Stimulated activated CD8-positive, alpha-beta memory T cell treated with anti-CD3 and anti-CD28 coated beads, Interleukin-2, amount 100 ng/mL, for 1 hour (primary cell): ENCODE measurements at regions not wholly inside any gene's neighbourhood (a gene's known extent, or its start where the extent isn't known, plus 50 kb on each side); places are given as distances from the start of the nearest gene placed in this dataset.
"Not testable (repeated sequence)": the region's sequence is repeated elsewhere in the genome, so short reads cannot be mapped to it uniquely, and the experiment has no call there.

ENCODE experiments used
- DNase-seq, 2 donors: peaks; one replicate each; pipeline ENCODE4 v3.0.0-alpha.2; 2020; ENCODE audit warnings: low read depth in 2 of 2

DNA sequence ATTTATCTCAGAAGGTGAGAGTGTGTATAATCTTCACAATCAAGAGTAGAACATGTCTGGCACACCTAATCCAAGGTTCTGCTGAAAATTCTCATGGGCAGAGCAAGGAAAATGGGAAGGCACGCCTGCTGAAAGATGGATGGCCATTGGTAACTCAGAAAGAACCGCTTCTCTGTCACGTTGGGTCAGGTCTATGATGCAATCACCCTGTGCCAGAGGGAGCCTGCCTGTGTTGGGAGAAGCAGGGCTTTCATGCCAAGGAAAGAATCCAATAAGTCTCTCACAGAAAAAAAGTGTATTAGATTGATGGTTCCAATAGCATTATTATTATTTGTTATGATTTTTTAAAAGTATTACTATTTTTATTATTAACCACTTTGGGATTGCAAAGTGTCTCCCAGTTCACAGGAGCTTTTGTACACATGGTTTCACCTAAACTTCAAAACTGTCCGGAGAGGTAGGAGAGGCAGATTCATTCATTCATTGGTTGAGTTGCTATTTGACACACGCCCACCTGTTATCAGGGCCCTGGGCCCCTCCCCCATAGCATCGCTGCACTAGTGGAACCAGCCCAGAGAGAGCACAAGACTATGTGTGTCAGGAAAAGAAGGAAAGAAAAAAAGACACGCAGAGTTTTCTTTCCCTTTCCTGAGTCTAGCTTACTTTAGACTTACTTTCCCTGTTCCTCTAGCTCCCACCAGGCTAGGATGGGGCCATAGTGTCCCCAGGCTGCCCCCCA, 324.6 kb downstream of the BCL2L11 start:
- not testable (repeated sequence) for DNase-seq

DNA sequence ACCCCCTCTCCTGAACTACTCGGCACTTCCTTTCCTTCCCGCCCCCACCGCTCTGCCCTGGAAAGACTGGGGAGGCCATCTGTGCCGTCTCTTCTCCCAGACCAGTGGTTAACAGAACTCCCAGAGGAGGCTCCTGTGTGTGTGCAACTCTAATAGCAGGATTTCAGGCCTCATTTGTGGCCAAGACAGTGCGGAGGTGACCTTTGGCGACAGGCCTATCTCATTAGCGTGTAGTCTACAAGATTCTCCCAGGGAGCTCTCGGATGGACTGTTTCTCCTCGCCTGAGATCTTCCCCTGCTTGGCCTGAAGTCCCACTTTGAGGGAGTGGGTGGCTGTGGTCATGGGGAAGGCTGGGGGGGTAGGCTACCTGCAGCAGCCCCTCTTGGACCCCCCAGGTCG, 325.2 kb downstream of the BCL2L11 start:
- DNase-seq: not testable (repeated sequence)

DNA sequence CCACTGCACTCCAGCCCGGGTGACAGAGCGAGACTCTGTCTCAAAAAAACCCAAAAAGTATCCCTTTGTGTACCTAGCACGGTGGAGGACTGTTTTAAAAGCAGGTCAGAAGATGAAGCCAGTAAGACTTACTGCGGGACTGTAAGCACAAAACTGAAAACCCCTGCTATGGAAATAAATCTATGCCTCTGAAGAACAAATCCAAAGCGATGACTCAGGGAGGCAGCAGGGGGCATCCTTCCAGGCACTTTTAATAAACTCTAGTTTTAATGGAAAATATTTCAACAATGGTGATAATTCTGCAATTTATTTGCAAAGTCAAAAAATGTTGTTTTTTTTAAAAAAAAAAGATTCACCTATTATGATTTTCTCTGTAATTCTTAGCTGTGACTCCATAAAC, 326.8 kb downstream of the BCL2L11 start:
- DNase-seq: not testable (repeated sequence)

DNA sequence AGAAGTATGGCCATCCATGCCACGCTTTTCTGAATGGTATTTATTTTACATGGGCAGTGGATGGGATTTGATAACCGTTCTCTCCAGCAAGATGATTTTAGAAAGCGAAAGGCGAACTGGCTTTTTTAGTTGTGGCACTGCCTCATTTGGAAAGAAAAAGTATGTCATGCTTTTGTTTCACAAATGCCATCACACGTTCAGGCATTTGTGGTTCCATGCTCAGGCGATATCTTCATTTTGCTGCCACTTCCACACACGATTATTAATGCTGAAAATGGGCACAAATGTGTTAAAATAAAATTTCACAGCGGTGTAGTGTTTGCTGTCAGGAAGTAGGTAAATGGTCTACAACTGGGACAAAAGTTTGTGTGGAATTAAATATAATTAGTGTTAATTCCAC, 328.1 kb downstream of the BCL2L11 start:
- DNase-seq: not testable (repeated sequence)

DNA sequence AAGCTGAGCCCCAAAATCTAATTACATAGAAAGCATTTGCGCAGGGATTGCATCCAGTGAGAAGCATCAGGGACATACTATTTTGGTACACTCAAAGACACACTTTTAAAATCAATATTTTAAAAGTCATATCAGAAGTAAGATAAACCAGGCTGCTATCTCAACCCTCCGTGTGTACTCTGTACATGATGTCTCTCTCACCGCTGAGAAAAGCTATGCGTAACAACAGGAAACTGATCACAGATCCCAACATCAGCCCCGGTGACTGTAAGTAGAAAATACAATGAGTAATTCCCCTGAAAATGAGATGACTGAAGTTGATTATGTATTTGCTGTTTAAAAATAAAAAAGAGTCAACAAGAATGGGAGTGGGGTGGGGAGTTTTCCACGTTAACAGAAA, 329.8 kb downstream of the BCL2L11 start:
- not testable (repeated sequence) for DNase-seq

DNA sequence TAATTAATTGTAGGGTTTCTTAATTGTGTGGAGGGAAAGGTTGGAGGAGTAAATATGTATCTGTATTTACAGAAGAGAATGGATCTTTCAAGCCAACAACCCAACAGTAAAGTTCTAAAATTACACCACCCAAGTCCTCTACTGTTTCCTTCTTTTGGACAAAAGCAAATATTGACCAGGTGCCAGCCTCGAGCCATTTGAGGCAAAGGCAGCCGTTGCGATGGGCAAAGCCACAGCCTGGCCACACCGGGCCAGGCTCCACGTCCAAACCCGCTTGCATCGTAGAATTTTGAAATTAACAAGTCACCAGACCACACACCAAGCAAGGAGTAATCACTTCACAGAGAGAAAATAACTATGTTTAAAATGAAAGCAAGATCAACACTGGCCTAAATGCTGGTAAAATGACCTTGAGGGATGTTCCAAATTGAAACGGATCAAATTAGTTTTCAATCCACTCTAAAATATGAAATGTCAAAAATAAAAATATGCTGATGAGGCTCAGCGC, 331.0 kb downstream of the BCL2L11 start:
- DNase-seq: not testable (repeated sequence)

DNA sequence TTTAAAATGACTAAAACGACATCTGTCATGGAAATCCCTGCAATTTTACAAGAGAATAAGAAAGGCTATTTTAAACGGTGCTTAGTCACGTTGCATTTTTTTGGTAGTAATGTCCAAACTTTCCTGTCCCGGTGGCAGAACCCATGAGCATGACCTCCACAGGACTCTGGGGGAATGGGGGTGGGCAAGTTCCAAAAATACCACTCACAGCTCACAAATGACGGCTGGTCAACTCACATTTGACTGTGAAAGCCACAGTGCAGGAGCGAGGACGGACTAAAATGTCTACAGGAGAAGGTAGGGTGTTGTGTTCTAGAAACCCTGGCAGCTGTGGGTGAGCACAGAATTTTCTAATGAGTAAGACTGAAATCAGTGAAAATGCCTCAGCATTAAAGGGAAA, 331.5 kb downstream of the BCL2L11 start:
- DNase-seq: not testable (repeated sequence)

DNA sequence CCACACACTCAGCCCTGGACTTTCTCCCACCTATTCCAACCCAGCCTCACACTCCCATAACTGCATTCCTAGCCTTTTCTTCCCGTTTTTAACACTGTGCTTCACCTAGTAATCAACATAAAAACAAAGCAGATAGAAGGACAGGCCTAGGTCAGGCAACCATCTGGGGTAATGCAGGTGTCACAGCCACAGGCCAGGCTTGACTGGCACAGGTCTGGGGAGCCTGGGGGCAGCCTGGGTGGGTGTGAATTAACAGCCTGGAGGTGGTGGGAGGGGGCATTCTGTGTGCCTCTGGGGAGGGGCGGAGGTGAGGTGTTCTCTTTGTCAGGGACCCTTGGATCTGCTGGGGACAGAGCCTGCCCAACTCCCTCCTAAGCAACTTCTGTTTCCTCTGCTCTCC, 332.6 kb downstream of the BCL2L11 start:
- not testable (repeated sequence) for DNase-seq

DNA sequence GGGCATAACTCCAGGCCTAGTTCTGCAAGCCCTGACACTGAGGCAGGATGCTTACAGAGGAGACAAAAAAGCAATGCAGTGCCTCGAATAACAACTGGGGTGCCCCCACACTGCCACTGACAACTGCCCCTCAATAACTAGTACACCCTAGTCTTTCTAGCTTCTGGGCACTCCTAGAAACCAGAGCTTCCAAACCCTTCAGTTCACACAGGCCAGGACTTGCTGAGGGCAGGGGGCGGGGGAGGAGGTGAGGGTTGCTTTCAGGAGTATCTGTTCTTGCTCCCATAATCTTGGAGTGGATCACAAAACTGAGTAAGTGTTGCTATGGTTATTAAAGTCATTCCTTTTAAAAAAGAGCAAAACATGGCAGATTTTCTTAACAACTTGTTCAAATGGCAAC, 333.1 kb downstream of the BCL2L11 start:
- DNase-seq: not testable (repeated sequence)

DNA sequence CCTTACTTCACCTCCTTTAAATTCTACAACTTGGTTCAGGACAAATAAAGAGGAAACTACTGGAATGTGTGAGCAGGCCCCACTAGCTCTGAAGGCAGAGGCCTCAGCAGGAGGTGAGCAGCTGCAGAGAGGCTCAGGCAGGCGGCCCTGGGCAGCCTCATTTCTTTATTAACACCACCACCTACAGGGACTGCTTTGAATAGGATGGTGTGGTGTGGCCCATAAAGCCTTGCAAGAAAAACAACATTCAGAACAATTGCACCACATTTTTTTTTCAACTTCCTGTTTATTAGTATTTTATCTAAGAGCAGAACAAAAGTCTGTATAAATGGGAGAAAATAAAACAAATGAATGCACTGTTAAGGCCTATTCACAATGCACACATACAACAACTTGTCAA, 333.7 kb downstream of the BCL2L11 start:
- DNase-seq: not testable (repeated sequence)

DNA sequence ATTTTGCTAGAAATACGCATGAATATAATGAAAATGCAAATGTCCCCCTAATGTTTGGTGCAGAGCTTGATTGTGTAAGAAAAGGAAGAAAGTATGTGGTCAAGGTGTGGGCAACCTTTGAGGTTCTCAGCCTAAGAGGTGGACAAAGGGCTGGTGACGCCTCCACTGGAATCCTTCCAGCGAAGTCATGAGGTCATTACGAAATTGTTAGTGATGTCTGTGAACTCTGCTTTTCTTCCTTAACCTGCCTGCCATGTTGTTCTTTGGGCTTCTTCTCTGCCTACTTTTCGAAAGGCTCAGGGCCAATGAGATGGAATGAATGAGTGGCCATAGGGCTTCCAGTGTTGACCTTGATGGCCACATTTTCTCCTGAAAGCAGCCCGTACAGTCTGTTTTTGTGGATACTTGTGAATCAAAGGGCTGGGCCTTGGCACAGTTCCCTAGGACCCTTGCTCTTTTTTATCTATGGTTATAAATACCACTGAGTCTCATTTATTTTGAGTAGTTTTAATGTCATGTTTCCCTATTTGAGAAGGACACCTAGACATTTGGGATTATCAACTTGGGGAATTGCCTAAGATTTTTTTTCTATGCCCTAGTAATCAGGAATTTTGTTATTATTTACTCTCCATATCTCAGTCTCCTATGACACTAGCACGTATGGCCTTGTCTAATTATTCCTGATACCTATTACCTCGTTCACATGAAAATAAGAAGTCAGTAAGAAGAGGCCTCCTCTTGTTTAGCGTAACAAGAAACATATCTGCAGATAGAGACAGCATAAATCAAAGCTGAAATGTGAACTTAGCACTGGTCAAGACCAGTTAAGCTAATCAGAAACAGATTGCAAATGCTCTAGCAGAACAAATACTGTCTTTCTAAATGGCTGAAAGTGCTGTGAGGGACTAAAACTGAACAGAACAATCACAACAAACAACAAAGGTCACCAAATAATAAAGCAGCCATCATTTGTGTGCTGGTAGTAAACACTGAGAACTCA, 334.6 kb downstream of the BCL2L11 start:
- DNase-seq: not testable (repeated sequence)

DNA sequence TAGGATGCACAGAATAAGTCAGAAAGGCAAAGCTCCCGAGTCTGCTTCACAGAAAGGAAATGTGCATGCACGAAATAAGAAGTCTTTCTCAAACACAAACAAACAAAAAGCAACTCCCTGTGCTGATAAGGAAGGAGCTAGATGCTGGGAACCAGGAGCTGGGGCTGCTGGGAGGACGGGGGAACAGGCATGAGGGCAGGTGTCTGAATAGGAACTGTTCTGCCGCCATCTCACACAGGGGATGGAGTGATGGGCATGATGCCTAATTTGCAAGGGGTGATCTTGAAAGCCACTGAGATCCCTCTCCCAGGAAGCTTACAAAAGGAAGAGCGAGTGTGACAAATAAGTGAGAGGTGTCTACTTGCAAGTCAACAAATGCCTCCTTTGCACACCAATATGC, 336.5 kb downstream of the BCL2L11 start:
- DNase-seq: not testable (repeated sequence)

DNA sequence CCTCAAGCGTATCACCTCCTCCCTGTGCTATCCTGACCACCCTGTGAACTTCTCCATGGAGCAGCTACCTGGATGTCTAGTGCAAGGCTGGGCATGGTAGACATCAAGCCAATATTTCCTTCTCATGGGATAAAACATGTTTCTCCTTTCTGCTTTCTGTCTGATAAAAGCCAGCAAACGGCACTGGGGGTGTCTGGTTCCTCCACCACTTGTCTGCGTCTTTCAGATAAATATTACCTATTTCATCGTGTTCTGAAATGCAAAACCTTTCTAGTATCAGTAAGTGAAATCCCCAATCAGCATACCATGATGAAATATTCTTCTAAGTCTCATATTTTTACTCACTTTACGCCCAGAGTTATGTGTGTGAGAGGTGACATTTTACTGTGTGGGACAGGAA, 340.2 kb downstream of the BCL2L11 start:
- not testable (repeated sequence) for DNase-seq

DNA sequence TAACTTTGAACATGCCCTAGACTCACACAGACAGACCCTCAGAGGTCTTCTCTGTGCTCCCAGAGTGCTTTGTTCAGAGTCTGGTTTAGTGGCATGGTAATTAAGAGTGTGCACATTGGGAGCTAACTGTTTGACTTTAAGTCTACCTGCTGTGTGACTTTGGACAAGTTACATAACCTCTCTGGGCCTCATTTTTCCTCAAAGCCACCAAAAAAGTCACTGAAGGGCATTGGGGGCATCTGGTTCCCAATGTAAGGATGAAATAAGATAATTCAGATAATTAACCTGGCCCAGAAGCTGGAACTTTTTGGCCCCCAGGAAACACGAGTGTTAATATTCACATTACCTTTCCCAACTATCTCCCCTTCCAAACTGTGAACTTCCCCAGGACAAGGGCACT, 341.1 kb downstream of the BCL2L11 start:
- DNase-seq: not testable (repeated sequence)

DNA sequence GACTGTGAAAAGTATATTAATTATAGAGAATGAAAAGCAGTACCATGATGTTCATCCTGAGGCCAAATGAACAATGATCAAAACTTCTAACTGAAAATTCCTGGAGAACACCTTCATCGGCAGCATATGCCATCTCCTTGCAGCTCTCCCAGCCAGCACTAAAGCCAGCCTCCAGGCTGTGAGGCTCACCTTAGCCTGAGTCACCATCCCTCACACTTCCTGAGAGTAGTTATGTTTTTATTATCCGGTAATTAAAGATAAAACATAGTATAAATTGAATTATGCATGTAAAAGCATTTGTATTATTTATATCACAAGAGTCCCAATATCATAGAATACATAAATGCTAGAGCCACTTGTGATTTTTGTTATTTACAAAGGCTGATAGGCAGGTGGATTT, 341.9 kb downstream of the BCL2L11 start:
- not testable (repeated sequence) for DNase-seq

DNA sequence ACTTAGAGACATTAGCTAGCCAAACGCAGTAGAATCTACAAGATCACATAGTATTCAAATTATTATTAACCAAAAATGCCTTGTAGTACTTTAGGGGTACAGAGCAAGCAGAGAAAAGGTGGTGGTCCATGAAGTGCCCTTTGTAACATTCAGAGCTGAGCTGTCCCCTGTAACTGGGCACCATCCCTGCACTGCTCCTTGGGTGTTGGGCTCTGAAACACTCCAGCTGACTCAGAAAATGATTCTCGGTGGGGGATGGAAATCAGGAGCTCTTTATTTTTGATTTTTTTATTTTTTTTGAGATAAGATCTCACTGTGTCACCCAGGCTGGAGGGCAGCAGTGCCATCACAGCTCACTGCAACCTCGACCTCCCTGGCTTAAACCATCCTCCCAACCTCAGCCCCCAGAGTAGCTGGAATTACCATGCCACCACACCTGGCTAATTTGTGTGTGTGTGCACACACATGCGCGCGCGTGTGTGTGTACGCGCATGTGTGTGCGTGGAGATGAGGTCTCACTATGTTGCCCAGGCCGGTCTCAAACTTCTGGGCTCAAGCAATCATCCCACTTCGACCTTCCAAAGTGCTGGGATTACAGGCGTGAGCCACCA, 342.6 kb downstream of the BCL2L11 start:
- not testable (repeated sequence) for DNase-seq

DNA sequence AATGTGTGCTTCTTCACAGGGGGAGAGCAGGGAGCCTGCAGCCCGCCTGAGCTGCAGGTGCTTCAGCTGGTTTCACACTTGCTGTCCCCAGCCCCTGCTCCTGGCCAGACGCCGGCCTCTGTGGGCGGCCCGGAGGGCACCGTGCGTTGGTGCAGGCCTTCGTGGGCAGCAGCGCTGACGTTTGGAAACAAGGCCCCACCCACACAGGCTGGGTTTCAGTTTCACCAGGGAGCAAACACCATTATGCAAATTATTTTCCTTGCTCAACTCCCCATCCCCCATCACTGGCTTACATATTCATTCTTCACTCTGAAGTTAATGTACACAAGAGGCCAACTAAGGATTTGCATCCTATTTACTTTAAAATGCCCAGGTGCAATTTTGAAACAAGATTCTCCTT, 343.2 kb downstream of the BCL2L11 start:
- not testable (repeated sequence) for DNase-seq

DNA sequence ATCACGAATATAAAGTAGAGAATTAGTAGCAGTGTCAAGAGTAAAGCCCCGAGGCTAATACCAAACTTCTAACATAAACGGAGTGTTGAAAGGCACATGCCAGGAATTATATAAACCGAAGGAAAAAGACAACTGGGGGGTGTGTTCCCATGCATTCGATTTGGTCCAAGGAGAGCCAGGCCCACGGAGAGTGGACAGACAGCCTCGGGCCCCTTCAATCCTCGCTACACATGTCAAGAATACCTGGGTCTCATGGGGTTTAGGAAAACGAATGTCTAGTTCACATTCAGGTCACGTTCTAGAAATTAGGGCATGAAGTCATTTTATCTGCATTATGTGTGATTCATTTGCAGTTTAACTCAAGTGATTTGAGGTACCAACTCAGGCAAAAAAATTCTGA, 343.7 kb downstream of the BCL2L11 start:
- DNase-seq: not testable (repeated sequence)

DNA sequence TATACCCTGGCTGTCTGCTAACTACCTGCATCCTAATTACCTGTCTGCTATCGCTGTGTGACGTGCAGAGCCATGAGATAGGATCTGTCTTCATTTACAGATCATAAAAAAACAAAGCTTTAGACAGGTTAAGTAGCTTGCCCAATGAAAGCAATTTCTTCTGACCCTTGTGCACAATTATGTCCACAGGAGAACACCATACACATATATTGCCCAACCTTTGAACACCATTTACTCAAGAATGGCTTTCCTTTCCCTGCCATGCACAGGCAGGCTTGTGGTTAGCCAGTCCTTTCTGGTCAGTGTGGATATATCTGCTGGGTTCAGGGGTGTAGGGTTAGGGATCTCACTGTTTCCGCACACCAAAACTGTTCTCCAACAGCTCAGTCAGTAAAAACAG, 344.8 kb downstream of the BCL2L11 start:
- DNase-seq: not testable (repeated sequence)

DNA sequence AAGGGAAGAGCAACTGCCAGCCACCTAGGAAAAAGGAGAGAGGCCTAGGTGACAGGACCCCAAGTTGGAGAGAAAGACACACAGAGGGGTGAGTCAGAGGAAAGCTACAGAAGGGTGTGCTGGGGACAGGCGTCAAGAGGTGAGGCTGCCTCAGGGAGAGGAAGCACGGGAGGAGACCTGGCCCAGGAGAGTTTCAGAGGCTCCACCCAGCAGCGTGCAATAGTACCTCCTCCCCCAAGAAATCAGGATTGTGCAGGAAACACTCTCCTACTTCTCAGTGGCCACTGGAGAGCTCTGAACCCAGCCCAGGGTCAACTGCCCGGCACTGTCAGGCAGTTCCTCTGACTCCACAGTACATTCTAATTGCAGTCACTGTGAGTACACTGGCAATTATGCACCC, 346.0 kb downstream of the BCL2L11 start:
- not testable (repeated sequence) for DNase-seq

DNA sequence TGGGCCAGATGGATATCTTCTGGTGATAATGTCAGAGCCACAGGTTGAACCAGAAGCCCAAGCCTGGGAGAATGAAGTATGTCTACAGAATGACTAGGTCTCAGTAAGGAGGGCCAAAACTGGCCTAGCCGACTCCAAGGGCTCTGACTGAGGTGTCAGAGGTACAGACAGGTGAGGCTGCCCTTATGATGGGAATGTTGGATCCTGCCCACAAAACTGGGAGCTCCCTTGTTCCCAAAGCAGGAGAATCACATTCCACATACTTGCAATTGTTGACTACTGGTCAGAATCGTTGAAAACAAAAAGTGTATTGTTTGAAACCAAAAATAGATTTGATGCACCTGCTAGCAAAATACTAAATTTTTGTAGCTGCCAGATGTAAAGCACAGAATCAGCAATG, 350.2 kb downstream of the BCL2L11 start:
- DNase-seq: not testable (repeated sequence)
